NCI-H1436 (cell line): ENCODE measurements at regions not wholly inside any gene's neighbourhood (a gene's known extent, or its start where the extent isn't known, plus 50 kb on each side); places are given as distances from the start of the nearest gene placed in this dataset.

Experiments
- DNase-seq: peaks from one replicate; lab custom pipeline; 2025; lab: John Stamatoyannopoulos, UW

GRCh38 chr6:160899671-160900430 is 91.7 kb upstream of the MAP3K4 start:
- no peak for DNase-seq

- no peak for DNase-seq
Measured at GRCh38 chr6:160911949-160912348, 79.6 kb upstream of the MAP3K4 start.

- DNase-seq, result no peak
Measured at GRCh38 chr6:160912411-160912810, 79.2 kb upstream of the MAP3K4 start.

GRCh38 chr6:160917572-160917971 is 74.0 kb upstream of the MAP3K4 start:
- DNase-seq, result no peak

GRCh38 chr6:160919723-160920440 is 71.7 kb upstream of the MAP3K4 start:
- no peak for DNase-seq

GRCh38 chr6:160921095-160921494 is 70.5 kb upstream of the MAP3K4 start:
- DNase-seq, result no peak

GRCh38 chr6:160926281-160927276 is 65.0 kb upstream of the MAP3K4 start:
- DNase-seq, result no peak

GRCh38 chr6:160927416-160927815 is 64.2 kb upstream of the MAP3K4 start:
- DNase-seq, result no peak

- DNase-seq, result no peak
Measured at GRCh38 chr6:160929361-160929760, 62.2 kb upstream of the MAP3K4 start.

GRCh38 chr6:160929831-160930230 is 61.7 kb upstream of the MAP3K4 start:
- DNase-seq, result no peak

GRCh38 chr6:160930547-160931377 is 60.8 kb upstream of the MAP3K4 start:
- peak; percentile 41 for DNase-seq

- no peak for DNase-seq
Measured at GRCh38 chr6:160931378-160932310, 59.9 kb upstream of the MAP3K4 start.

GRCh38 chr6:160933256-160933655 is 58.3 kb upstream of the MAP3K4 start:
- DNase-seq, result no peak

GRCh38 chr6:160934157-160934556 is 57.4 kb upstream of the MAP3K4 start:
- DNase-seq, result no peak

GRCh38 chr6:160940197-160940596 is 51.4 kb upstream of the MAP3K4 start:
- no peak for DNase-seq
